Smooth muscle cell (in vitro differentiated cells): ENCODE measurements at regions not wholly inside any gene's neighbourhood (a gene's known extent, or its start where the extent isn't known, plus 50 kb on each side); places are given as distances from the start of the nearest gene placed in this dataset.
"Not testable (repeated sequence)": the region's sequence is repeated elsewhere in the genome, so short reads cannot be mapped to it uniquely, and the experiment has no call there.

Source experiments
- DNase-seq: peaks from one replicate; lab custom pipeline; 2025; ENCODE audit not compliant: unreplicated experiment; lab: John Stamatoyannopoulos, UW
- H2AFZ ChIP-seq: fragments of 200-600 bp; sonication (generic); 2 replicates; pipeline ENCODE4 v1.6.0; 2016; ENCODE audit warnings: antibody characterized with exemption, low read depth, mild to moderate bottlenecking
- H3F3A ChIP-seq: fragments of 200-600 bp; sonication (generic); 2 replicates; pipeline ENCODE4 v1.6.0; 2017; ENCODE audit warnings: antibody characterized with exemption, low read depth
- H3K27ac ChIP-seq: fragments of 200-600 bp; sonication (generic); 2 replicates; pipeline ENCODE4 v1.5.1; 2016; ENCODE audit warnings: low read depth, mild to moderate bottlenecking
- H3K27me3 ChIP-seq: fragments of 200-600 bp; sonication (generic); 2 replicates; pipeline ENCODE4 v1.6.1; 2016; ENCODE audit warnings: low read depth, mild to moderate bottlenecking
- H3K36me3 ChIP-seq: fragments of 200-600 bp; sonication (generic); 2 replicates; pipeline ENCODE4 v1.5.1; 2016; ENCODE audit warnings: low read depth
- H3K4me1 ChIP-seq: fragments of 200-600 bp; sonication (generic); 2 replicates; pipeline ENCODE4 v1.5.1; 2016; ENCODE audit warnings: low read depth
- H3K4me2 ChIP-seq: fragments of 200-600 bp; sonication (generic); 2 replicates; pipeline ENCODE4 v1.6.0; 2016; ENCODE audit warnings: mild to moderate bottlenecking
- H3K4me3 ChIP-seq: fragments of 200-600 bp; sonication (generic); 2 replicates; pipeline ENCODE4 v1.5.1; 2016; ENCODE audit warnings: mild to moderate bottlenecking
- H3K79me2 ChIP-seq: fragments of 200-600 bp; sonication (generic); 2 replicates; pipeline ENCODE4 v1.6.0; 2016; ENCODE audit warnings: low read depth, mild to moderate bottlenecking
- H3K9ac ChIP-seq: fragments of 200-600 bp; sonication (generic); 2 replicates; pipeline ENCODE4 v1.6.0; 2016; ENCODE audit warnings: low read depth
- H3K9me3 ChIP-seq: fragments of 200-600 bp; sonication (generic); replicated peaks from 2 replicates; pipeline ENCODE4 v1.5.1; 2016; ENCODE audit warnings: low read depth
- H4K20me1 ChIP-seq: fragments of 200-600 bp; sonication (generic); 2 replicates; pipeline ENCODE4 v1.6.0; 2016; ENCODE audit warnings: low read depth
- CTCF ChIP-seq: fragments of 200-600 bp; sonication (generic); IDR thresholded peaks from 2 replicates; pipeline ENCODE4 v1.5.1; 2017; ENCODE audit warnings: borderline replicate concordance, mild to moderate bottlenecking, antibody characterized with exemption; ENCODE audit not compliant: insufficient read depth, poor library complexity, severe bottlenecking
- WGBS: methylation state at CpG from one replicate; pipeline ENCODE4 v1.1.7; 2016; ENCODE audit warnings: low lambda C conversion rate; 5-methylcytosine and 5-hydroxymethylcytosine counted together

- not testable (repeated sequence) for H3K4me1 ChIP-seq, H3K79me2 ChIP-seq, DNase-seq, H3F3A ChIP-seq, H4K20me1 ChIP-seq, H3K9me3 ChIP-seq, H3K36me3 ChIP-seq, H3K27me3 ChIP-seq
- H3K27ac ChIP-seq: peak overlapping the region; percentile 61
- 37% methylated on average over 40 of the region's 41 CpGs for WGBS
- TF ChIP-seq CTCF: peak; percentile 27
- peak overlapping the region; percentile 91 for H2AFZ ChIP-seq
- H3K9ac ChIP-seq: peak overlapping the region; percentile 83
- H3K4me3 ChIP-seq: peak overlapping the region; percentile 49
- H3K4me2 ChIP-seq: peak overlapping the region; percentile 84
These were observed 345.4 kb upstream of the DEFB115 start for GRCh38 chr20:30911832-30912660.

GRCh38 chr20:30912661-30913026, 344.8 kb upstream of the DEFB115 start:
- H3K4me3 ChIP-seq: peak overlapping the region; percentile 49
- H3K79me2 ChIP-seq, H3K9me3 ChIP-seq, H3K36me3 ChIP-seq, H3F3A ChIP-seq, H3K27me3 ChIP-seq, H4K20me1 ChIP-seq, DNase-seq, H3K4me1 ChIP-seq: not testable (repeated sequence)
- H3K9ac ChIP-seq: peak overlapping the region; percentile 83
- peak overlapping the region; percentile 61 for H3K27ac ChIP-seq
- peak overlapping the region; percentile 91 for H2AFZ ChIP-seq
- H3K4me2 ChIP-seq: peak overlapping the region; percentile 84
- WGBS: 25% methylated on average over 12 of the region's 12 CpGs

GRCh38 chr20:30916404-30916803, 341.1 kb upstream of the DEFB115 start:
- not testable (repeated sequence) for H3K9me3 ChIP-seq, H3F3A ChIP-seq, H3K4me1 ChIP-seq, H3K9ac ChIP-seq, H3K27me3 ChIP-seq, H4K20me1 ChIP-seq, H3K36me3 ChIP-seq, H3K4me2 ChIP-seq, H3K79me2 ChIP-seq, H2AFZ ChIP-seq, H3K27ac ChIP-seq, DNase-seq, H3K4me3 ChIP-seq
- 83% methylated on average over 5 of the region's 5 CpGs for WGBS

- Histone ChIP-seq H3K4me2 (no peak overlapping the region), H3K79me2 (no peaks in the 10 kb centered on the region), H3K36me3 (no peaks in the 10 kb centered on the region), H3K4me3 (no peak overlapping the region), H3K9ac (no peak overlapping the region), H3K27ac (no peak overlapping the region), H4K20me1 (no peaks in the 10 kb centered on the region), H2AFZ (no peak overlapping the region), H3K9me3 (no peaks in the 10 kb centered on the region), H3F3A (no peaks in the 10 kb centered on the region), H3K4me1 (no peaks in the 10 kb centered on the region), H3K27me3 (no peaks in the 10 kb centered on the region)
- WGBS: 91% methylated on average over 31 of the region's 31 CpGs
- TF ChIP-seq CTCF: no peak
- DNase-seq: no peak
These were observed 337.8 kb upstream of the DEFB115 start for GRCh38 chr20:30919514-30920188.
